Ovary (tissue), 3 donors: ENCODE measurements at regions not wholly inside any gene's neighbourhood (a gene's known extent, or its start where the extent isn't known, plus 50 kb on each side); places are given as distances from the start of the nearest gene placed in this dataset.

ENCODE experiments used
- CTCF ChIP-seq, 3 donors: fragments of 450-650 bp in 2 of 3; fragments of 200-600 bp in 1 of 3; IDR thresholded peaks; one replicate each; pipeline versions ENCODE4 v1.5.1 to v1.8.0; 2016 to 2022; ENCODE audit warnings: antibody characterized with exemption in 3 of 3, mild to moderate bottlenecking in 1 of 3
- POLR2A ChIP-seq: fragments of 450-650 bp; IDR thresholded peaks from one replicate; pipeline ENCODE4 v1.6.1; 2017; ENCODE audit warnings: antibody characterized with exemption, mild to moderate bottlenecking, moderate library complexity
- donor health status: DM: no; HTN: no; CAD: no.

DNA sequence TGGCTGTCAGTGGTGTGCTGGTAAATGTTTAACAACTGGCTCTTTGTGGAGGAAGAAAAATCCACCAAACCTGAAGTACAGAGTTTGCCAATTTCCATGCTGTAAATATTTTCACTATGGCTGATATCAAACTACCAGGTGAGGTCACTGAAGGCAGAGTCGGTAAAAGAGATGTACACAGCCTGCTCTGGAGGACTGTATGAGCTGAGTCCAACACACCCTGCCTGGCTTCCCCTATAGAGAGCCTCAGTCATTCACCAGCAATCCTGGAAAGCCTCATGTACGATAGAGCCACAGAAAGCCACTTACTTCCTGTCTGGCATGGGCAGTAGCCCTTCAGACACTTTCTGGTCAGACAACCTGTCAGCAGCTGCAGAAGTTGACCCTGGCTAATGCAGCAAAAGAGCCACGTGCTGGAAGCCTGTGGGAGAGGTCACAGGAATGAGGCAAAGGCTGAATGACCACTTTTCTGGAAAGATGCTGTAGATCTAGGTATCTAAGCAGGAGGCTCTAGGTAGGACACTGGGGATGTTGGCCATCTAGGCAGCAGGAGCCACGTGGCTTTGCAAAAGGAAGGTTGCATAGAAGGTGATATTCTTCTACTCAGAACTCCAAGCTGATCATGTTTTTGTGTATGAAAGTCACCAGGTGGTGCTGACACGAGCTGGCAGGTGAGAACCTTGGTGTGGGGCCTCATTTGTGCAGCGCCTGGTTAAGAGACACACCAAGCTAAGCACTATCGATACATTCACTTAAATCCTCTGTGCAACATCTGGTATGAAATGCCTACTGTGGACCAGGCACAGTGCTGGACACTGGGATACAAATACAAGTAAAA is 553.9 kb downstream of the VRK1 start:
- no peak for TF ChIP-seq CTCF (IDR thresholded peaks at IDR 0.05)
- TF ChIP-seq POLR2A, result no peak
